Activated CD4-positive, alpha-beta T cell treated with anti-CD3 and anti-CD28 coated beads, Interleukin-2, amount 50 U/mL, for 16 hours (primary cell): ENCODE measurements at regions not wholly inside any gene's neighbourhood (a gene's known extent, or its start where the extent isn't known, plus 50 kb on each side); places are given as distances from the start of the nearest gene placed in this dataset.

Experiments
- DNase-seq: peaks from one replicate; pipeline ENCODE4 v3.0.0-alpha.2; 2020

GRCh38 chr6:102309700-102310099 is 916.2 kb downstream of the GRIK2 start:
- DNase-seq: no peak

- no peak for DNase-seq
These were observed 906.8 kb downstream of the GRIK2 start for GRCh38 chr6:102300350-102300749.

- no peak for DNase-seq
These were observed 904.5 kb downstream of the GRIK2 start for GRCh38 chr6:102298051-102298450.
